GM18511 (cell line): ENCODE measurements at regions not wholly inside any gene's neighbourhood (a gene's known extent, or its start where the extent isn't known, plus 50 kb on each side); places are given as distances from the start of the nearest gene placed in this dataset.

ENCODE experiments used
- ATAC-seq: cut with Tn5 transposase; IDR thresholded peaks from one replicate; pipeline ENCODE4 v1.9.1; 2021; ENCODE audit warnings: mild to moderate bottlenecking, moderate library complexity; ENCODE audit not compliant: unreplicated experiment

GRCh38 chr1:222370913-222371675, 176.8 kb downstream of the HHIPL2 start:
- no peak for ATAC-seq

- no peak for ATAC-seq
Observed at GRCh38 chr1:222370081-222370912, 177.6 kb downstream of the HHIPL2 start.

- ATAC-seq: no peak
Observed at GRCh38 chr1:222369148-222369547, 178.8 kb downstream of the HHIPL2 start.

- no peak for ATAC-seq
Observed at GRCh38 chr1:222358100-222358499, 189.8 kb downstream of the HHIPL2 start.

- no peak for ATAC-seq
Observed at GRCh38 chr1:222357252-222357651, 190.7 kb downstream of the HHIPL2 start.

- ATAC-seq: no peak
Observed at GRCh38 chr1:222347627-222348026, 200.3 kb downstream of the HHIPL2 start.

GRCh38 chr1:222346955-222347354, 200.9 kb downstream of the HHIPL2 start:
- ATAC-seq: no peak

GRCh38 chr1:222339376-222339947, 208.4 kb downstream of the HHIPL2 start:
- no peak for ATAC-seq

- ATAC-seq: no peak
Observed at GRCh38 chr1:222335586-222335985, 212.3 kb downstream of the HHIPL2 start.

- ATAC-seq: no peak
Observed at GRCh38 chr1:222334026-222334680, 213.8 kb downstream of the HHIPL2 start.

GRCh38 chr1:222331765-222332164, 216.1 kb downstream of the HHIPL2 start:
- ATAC-seq: no peak

GRCh38 chr1:222331340-222331739, 216.6 kb downstream of the HHIPL2 start:
- no peak for ATAC-seq

- no peak for ATAC-seq
Observed at GRCh38 chr1:222329493-222330045, 218.3 kb downstream of the HHIPL2 start.

GRCh38 chr1:222326710-222327036, 221.2 kb downstream of the HHIPL2 start:
- ATAC-seq: no peak

- ATAC-seq: no peak
Observed at GRCh38 chr1:222326006-222326709, 221.7 kb downstream of the HHIPL2 start.

GRCh38 chr1:222325506-222325905, 222.4 kb downstream of the HHIPL2 start:
- no peak for ATAC-seq

GRCh38 chr1:222314839-222315238, 233.1 kb downstream of the HHIPL2 start:
- no peak for ATAC-seq

- peak; percentile 98 for ATAC-seq
Observed at GRCh38 chr1:222310836-222311235, 237.1 kb downstream of the HHIPL2 start.

GRCh38 chr1:222307621-222308020, 240.3 kb downstream of the HHIPL2 start:
- no peak for ATAC-seq

GRCh38 chr1:222306512-222306911, 241.4 kb downstream of the HHIPL2 start:
- no peak for ATAC-seq
